Breast epithelium (tissue), 4 donors: ENCODE measurements at regions not wholly inside any gene's neighbourhood (a gene's known extent, or its start where the extent isn't known, plus 50 kb on each side); places are given as distances from the start of the nearest gene placed in this dataset.

Experiments used
- DNase-seq, 2 donors: peaks; one replicate each; pipeline ENCODE4 v3.0.0-alpha.2; 2019; ENCODE audit warnings: low spot score in 2 of 2
- H3K27ac ChIP-seq, 2 donors: fragments of 200-600 bp; sonication (generic) in 1 of 2; one replicate each; pipeline ENCODE4 v1.5.1; 2016 to 2019; ENCODE audit warnings: mild to moderate bottlenecking in 1 of 2
- H3K27me3 ChIP-seq, 2 donors: fragments of 200-600 bp; sonication (generic) in 1 of 2; one replicate each; pipeline versions ENCODE4 v1.5.1 to v1.6.0; 2017 to 2019; ENCODE audit warnings: control low read depth in 1 of 2, mild to moderate bottlenecking in 1 of 2
- H3K36me3 ChIP-seq: fragments of 200-600 bp; one replicate; pipeline ENCODE4 v1.5.1; 2019
- H3K4me1 ChIP-seq, 2 donors: fragments of 200-600 bp; sonication (generic); one replicate each; pipeline ENCODE4 v1.5.1; 2016 to 2019; ENCODE audit warnings: control low read depth in 1 of 2
- H3K4me3 ChIP-seq, 3 donors: fragments of 200-600 bp; sonication (generic); 1 replicate in 2 of 3; 2 replicates in 1 of 3; pipeline ENCODE4 v1.5.1; 2016 to 2019; ENCODE audit warnings: mild to moderate bottlenecking in 3 of 3, moderate library complexity in 2 of 3
- H3K9me3 ChIP-seq, 2 donors: fragments of 200-600 bp; sonication (generic) in 1 of 2; one replicate each; pipeline ENCODE4 v1.5.1; 2016 to 2019; ENCODE audit warnings: control low read depth in 1 of 2
- CTCF ChIP-seq, 3 donors: fragments of 450-650 bp; IDR thresholded peaks; one replicate each; pipeline ENCODE4 v1.5.1; 2016 to 2017; ENCODE audit warnings: antibody characterized with exemption in 3 of 3, mild to moderate bottlenecking in 3 of 3, moderate library complexity in 3 of 3
- POLR2A ChIP-seq: fragments of 450-650 bp; IDR thresholded peaks from one replicate; pipeline ENCODE4 v1.6.1; 2016; ENCODE audit warnings: antibody characterized with exemption, mild to moderate bottlenecking, moderate library complexity
- POLR2AphosphoS5 ChIP-seq, 3 donors: sonication (generic); formaldehyde crosslinking; IDR thresholded peaks; one replicate each; pipeline ENCODE4 v1.6.1; 2017; ENCODE audit warnings: antibody characterized with exemption in 3 of 3
- intact Hi-C: fragments of 100-400 bp; cut with DNase I; formaldehyde crosslinking; loops from one replicate; pipeline ENCODE4 v1.15.1; 2023; ENCODE audit warnings: low total_unique reads

DNA sequence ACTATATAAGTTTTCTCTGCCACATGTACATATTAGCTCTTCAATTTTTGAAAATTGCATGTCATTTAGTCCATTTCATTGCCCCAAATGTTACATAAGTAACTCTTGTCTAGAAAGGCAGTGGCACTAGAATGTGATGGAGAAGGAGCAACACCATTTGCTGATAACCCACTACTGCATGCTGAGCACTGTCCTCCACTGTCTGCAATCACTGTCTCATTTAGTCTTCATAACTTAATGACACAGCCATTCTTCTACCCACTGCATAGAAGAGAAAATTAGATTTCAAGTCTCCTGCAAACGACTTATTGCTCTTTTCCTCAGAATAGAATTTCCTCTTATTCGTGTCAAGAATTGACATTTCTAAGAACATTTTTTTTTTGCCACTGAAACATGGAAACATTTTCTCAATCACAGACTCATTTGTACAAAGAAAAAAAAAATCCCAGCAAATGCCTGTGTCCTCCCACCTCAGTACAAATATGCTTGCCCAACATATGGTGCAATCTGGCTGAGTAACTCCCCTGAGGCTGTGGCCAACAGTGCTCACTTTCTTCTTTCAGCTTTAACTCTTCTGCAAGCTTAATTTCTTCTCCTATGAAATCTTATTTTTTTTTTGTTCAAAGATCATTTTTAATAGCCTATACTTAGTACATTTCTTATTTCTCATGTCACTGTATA, 768.6 kb upstream of the HS6ST1 start:
- TF ChIP-seq POLR2A = no peak
- TF ChIP-seq POLR2AphosphoS5 (IDR thresholded peaks at IDR 0.05) = peak in 1 of 3 donors; percentile 25
- TF ChIP-seq CTCF (IDR thresholded peaks at IDR 0.05) = no peak
- H3K9me3 ChIP-seq = no peaks in the 10 kb centered on the region
- H3K36me3 ChIP-seq = no peaks in the 10 kb centered on the region
- intact Hi-C loops = no loop called here
- no peaks in the 10 kb centered on the region for H3K27me3 ChIP-seq
- no peak overlapping the region for H3K4me3 ChIP-seq
- H3K4me1 ChIP-seq = no peaks in the 10 kb centered on the region
- peak in 1 of 2 donors; percentile 81 for DNase-seq
- no peak overlapping the region for H3K27ac ChIP-seq

- Histone ChIP-seq H3K4me3 (no peak overlapping the region), H3K9me3 (no peaks in the 10 kb centered on the region), H3K27ac (no peak overlapping the region), H3K36me3 (no peaks in the 10 kb centered on the region), H3K4me1 (no peaks in the 10 kb centered on the region), H3K27me3 (no peaks in the 10 kb centered on the region)
- TF ChIP-seq POLR2AphosphoS5 (IDR thresholded peaks at IDR 0.05) (no peak), CTCF (IDR thresholded peaks at IDR 0.05) (no peak), POLR2A (no peak)
- intact Hi-C loops = no loop called here
- no peak for DNase-seq
Observed at GRCh38 chr2:129091620-129092019, 773.0 kb upstream of the HS6ST1 start.

DNA sequence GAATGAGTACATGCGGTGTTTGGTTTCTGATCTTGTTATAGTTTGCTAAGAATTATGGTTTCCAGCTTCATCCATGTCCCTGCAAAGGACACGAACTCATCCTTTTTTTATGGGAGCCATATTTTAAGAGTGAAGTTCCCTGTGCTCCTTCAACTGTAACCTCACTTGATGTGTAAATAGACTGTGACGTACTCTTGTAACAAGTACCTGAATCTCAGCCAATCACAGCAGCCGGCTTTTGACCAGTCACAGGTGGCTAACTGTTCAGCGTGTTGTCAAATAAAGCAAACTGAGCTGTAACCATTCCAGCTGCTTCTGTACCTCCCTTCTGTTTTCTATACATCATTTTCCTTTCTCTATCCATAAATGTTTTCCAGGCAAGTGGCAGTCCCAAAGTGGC, 774.3 kb upstream of the HS6ST1 start:
- Histone ChIP-seq H3K27ac (no peak overlapping the region), H3K4me3 (no peak overlapping the region), H3K36me3 (no peaks in the 10 kb centered on the region), H3K27me3 (no peaks in the 10 kb centered on the region), H3K4me1 (no peaks in the 10 kb centered on the region), H3K9me3 (no peaks in the 10 kb centered on the region)
- no peak for DNase-seq
- intact Hi-C loops = no loop called here
- TF ChIP-seq POLR2A (no peak), CTCF (IDR thresholded peaks at IDR 0.05) (no peak), POLR2AphosphoS5 (IDR thresholded peaks at IDR 0.05) (no peak)

DNA sequence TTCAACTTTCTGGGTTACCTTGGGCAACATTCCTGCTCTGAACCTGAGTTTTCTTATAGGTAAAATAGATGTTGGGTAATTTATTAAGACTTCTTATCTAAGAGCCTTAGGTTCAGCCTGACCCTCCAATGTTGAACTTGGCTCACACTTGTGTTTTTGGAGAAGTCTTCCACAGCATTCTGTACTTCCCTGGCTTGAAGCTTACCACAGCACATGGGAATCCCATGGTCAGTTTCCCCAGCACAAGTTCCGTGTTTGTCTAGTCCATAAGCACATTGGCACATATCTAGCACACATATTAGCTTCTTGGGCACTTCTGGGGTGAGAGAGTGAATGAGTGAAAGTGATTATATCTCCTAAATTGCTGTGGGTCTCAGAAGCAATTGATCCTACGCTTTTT, 782.5 kb upstream of the HS6ST1 start:
- no peak for DNase-seq
- no peaks in the 10 kb centered on the region for H3K4me1 ChIP-seq
- H3K4me3 ChIP-seq = no peak overlapping the region
- TF ChIP-seq CTCF (IDR thresholded peaks at IDR 0.05) = no peak
- TF ChIP-seq POLR2AphosphoS5 (IDR thresholded peaks at IDR 0.05) = no peak
- no peak for TF ChIP-seq POLR2A
- no peaks in the 10 kb centered on the region for H3K27me3 ChIP-seq
- H3K9me3 ChIP-seq = no peaks in the 10 kb centered on the region
- no peak overlapping the region for H3K27ac ChIP-seq
- H3K36me3 ChIP-seq = no peaks in the 10 kb centered on the region
- intact Hi-C loops = no loop called here

DNA sequence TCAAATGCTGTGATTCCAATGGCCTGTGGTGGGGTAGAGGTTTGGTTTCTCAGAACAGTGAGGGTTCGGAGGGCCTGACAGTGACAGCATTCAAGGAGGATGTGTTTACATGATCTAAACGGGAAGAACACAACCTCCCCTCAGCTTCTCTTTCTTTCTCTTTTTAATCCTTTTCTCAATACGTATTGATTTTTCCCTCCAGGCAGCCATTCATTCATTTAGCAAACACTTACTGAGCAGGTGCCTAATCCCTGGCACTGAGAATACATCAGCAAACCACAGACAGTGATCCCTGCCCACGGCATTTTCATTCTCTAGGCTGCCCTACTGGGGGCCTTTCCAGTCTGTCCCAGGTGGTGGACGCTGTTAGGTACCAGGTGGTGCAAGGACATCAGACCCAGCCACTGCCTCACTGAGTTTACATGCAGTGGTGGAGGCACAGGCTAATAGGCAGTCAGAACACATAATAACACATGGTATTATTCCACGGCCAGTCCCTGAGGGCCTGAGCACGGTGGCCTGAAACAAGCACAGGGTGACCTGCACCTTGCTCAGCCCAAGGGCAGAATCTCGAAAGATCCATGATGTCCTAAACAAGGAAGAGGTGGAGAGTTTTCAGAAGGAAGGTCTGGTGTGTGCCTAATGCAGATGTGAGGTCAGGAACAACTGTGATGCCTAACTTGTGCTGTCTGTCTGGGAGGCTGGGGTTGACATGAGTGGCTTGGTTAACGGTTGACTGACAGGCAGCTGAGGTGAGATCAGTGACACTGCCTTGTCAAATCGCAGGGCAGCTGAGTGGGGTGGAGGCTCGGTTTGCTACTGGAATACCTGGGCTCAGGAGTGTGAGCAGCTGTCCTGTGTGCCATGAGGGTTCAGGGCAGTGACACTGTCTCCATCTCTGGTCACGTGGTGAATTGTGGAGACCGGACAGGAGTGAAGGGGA, 785.5 kb upstream of the HS6ST1 start:
- Histone ChIP-seq H3K36me3 (no peaks in the 10 kb centered on the region), H3K27me3 (no peaks in the 10 kb centered on the region), H3K27ac (no peak overlapping the region), H3K4me3 (no peak overlapping the region), H3K4me1 (no peaks in the 10 kb centered on the region), H3K9me3 (no peaks in the 10 kb centered on the region)
- TF ChIP-seq CTCF (IDR thresholded peaks at IDR 0.05) (no peak), POLR2AphosphoS5 (IDR thresholded peaks at IDR 0.05) (no peak), POLR2A (no peak)
- DNase-seq = no peak
- intact Hi-C loops = no loop called here
